Tibial artery (tissue), 4 donors: ENCODE measurements at regions not wholly inside any gene's neighbourhood (a gene's known extent, or its start where the extent isn't known, plus 50 kb on each side); places are given as distances from the start of the nearest gene placed in this dataset.

Source experiments
- DNase-seq, 2 donors: peaks; one replicate each; pipeline ENCODE4 v3.0.0-alpha.2; 2019
- H3K27ac ChIP-seq, 2 donors: fragments of 200-600 bp; sonication (generic) in 1 of 2; 1 replicate in 1 of 2; 2 replicates in 1 of 2; pipeline ENCODE4 v1.5.1; 2018 to 2019; ENCODE audit warnings: mild to moderate bottlenecking in 1 of 2
- H3K27me3 ChIP-seq, 2 donors: fragments of 200-600 bp; sonication (generic) in 1 of 2; one replicate each; pipeline versions ENCODE4 v1.5.1 to v1.6.0; 2016 to 2019
- H3K36me3 ChIP-seq, 3 donors: fragments of 200-600 bp; sonication (generic) in 2 of 3; one replicate each; pipeline ENCODE4 v1.5.1; 2016 to 2019; ENCODE audit warnings: mild to moderate bottlenecking in 2 of 3
- H3K4me1 ChIP-seq, 4 donors: fragments of 200-600 bp; sonication (generic) in 2 of 4; 1 replicate in 3 of 4; 2 replicates in 1 of 4; pipeline ENCODE4 v1.5.1; 2016 to 2019
- H3K4me3 ChIP-seq, 2 donors: fragments of 200-600 bp; sonication (generic) in 1 of 2; 1 replicate in 1 of 2; 2 replicates in 1 of 2; pipeline ENCODE4 v1.5.1; 2018 to 2019; ENCODE audit warnings: mild to moderate bottlenecking in 2 of 2
- H3K9me3 ChIP-seq, 3 donors: fragments of 200-600 bp; sonication (generic) in 1 of 3; one replicate each; pipeline ENCODE4 v1.5.1; 2016 to 2019
- intact Hi-C: fragments of 100-400 bp; cut with DNase I; formaldehyde crosslinking; loops from one replicate; pipeline ENCODE4 v1.15.0; 2023; ENCODE audit warnings: low total_unique reads
- TF ChIP-seq, protein P1 (sequence below), 2 experiments: fragments of 200-600 bp in 1 of 2; fragments of 450-650 bp in 1 of 2; IDR thresholded peaks; one replicate each; pipeline ENCODE4 v1.5.1; 2017 to 2019; ENCODE audit warnings: antibody characterized with exemption in 2 of 2, mild to moderate bottlenecking in 1 of 2, moderate library complexity in 1 of 2

DNA sequence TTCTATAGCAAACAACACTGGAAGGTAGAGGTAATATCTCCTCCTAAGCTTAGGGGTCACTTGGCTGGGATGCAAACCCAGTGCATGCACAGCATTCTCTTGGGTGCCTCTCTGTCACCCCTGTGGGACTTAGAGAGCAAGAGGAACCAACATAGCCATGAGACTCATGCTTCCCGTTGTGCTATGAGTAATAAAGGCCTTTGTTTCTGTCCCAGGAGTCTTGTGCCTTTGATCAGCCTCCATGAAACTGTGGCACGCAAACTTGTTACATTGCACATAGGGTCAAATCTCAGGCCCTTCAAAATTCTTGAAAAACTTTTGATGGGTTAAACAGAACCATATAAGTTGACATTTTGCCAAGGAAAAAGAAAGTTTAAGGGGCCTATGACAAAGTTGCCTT, 272.8 kb downstream of the TAF11L14 start:
- H3K27ac ChIP-seq, result no peak overlapping the region
- H3K27me3 ChIP-seq, result no peaks in the 10 kb centered on the region

GRCh38 chr5:17910318-17910717, 276.1 kb downstream of the TAF11L14 start:
- Histone ChIP-seq H3K27ac (no peak overlapping the region), H3K27me3 (no peaks in the 10 kb centered on the region), H3K9me3 (no peaks in the 10 kb centered on the region), H3K36me3 (no peaks in the 10 kb centered on the region), H3K4me1 (no peaks in the 10 kb centered on the region), H3K4me3 (no peak overlapping the region)
- no peak for DNase-seq
- intact Hi-C loops, result no loop called here
- TF ChIP-seq, protein P1, sequence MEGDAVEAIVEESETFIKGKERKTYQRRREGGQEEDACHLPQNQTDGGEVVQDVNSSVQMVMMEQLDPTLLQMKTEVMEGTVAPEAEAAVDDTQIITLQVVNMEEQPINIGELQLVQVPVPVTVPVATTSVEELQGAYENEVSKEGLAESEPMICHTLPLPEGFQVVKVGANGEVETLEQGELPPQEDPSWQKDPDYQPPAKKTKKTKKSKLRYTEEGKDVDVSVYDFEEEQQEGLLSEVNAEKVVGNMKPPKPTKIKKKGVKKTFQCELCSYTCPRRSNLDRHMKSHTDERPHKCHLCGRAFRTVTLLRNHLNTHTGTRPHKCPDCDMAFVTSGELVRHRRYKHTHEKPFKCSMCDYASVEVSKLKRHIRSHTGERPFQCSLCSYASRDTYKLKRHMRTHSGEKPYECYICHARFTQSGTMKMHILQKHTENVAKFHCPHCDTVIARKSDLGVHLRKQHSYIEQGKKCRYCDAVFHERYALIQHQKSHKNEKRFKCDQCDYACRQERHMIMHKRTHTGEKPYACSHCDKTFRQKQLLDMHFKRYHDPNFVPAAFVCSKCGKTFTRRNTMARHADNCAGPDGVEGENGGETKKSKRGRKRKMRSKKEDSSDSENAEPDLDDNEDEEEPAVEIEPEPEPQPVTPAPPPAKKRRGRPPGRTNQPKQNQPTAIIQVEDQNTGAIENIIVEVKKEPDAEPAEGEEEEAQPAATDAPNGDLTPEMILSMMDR (IDR thresholded peaks at IDR 0.05), result no peak

More for the DNA sequence above, 272.8 kb downstream of the TAF11L14 start:
- no peak overlapping the region for H3K4me3 ChIP-seq
- H3K9me3 ChIP-seq, result no peaks in the 10 kb centered on the region
- intact Hi-C loops, result no loop called here
- no peaks in the 10 kb centered on the region for H3K4me1 ChIP-seq
- no peaks in the 10 kb centered on the region for H3K36me3 ChIP-seq
- TF ChIP-seq, protein P1 (IDR thresholded peaks at IDR 0.05), result no peak
- DNase-seq, result no peak

GRCh38 chr5:17912794-17913193, 278.5 kb downstream of the TAF11L14 start:
- no peaks in the 10 kb centered on the region for H3K27me3 ChIP-seq
- no peak overlapping the region for H3K4me3 ChIP-seq
- TF ChIP-seq, protein P1 (IDR thresholded peaks at IDR 0.05), result no peak
- intact Hi-C loops, result no loop called here
- no peaks in the 10 kb centered on the region for H3K36me3 ChIP-seq
- H3K27ac ChIP-seq, result no peak overlapping the region
- no peaks in the 10 kb centered on the region for H3K9me3 ChIP-seq
- DNase-seq, result no peak
- no peaks in the 10 kb centered on the region for H3K4me1 ChIP-seq

DNA sequence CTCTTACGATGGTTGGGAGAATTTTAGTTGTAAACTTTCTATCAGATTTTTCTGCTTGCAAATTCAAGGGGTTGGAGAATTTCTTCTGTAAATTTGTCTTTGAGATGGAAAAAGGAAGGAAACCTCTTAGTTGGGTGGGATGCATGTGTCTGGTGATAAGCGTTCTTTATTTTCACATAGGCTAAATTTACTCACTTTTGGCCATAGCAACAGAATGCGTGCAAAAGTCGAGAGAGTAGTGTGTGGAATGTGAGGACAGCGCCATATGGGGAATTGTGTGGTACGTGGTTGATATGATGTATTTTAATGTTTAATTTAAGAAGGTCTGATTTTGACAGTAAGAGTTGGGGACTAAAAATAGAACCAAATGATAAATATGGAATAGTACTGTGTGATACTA, 282.2 kb downstream of the TAF11L14 start:
- intact Hi-C loops, result no loop called here
- Histone ChIP-seq H3K36me3 (no peaks in the 10 kb centered on the region), H3K27ac (no peak overlapping the region), H3K4me1 (no peaks in the 10 kb centered on the region), H3K27me3 (no peaks in the 10 kb centered on the region), H3K9me3 (no peaks in the 10 kb centered on the region), H3K4me3 (no peak overlapping the region)
- DNase-seq, result no peak
- TF ChIP-seq, protein P1 (IDR thresholded peaks at IDR 0.05), result no peak

DNA sequence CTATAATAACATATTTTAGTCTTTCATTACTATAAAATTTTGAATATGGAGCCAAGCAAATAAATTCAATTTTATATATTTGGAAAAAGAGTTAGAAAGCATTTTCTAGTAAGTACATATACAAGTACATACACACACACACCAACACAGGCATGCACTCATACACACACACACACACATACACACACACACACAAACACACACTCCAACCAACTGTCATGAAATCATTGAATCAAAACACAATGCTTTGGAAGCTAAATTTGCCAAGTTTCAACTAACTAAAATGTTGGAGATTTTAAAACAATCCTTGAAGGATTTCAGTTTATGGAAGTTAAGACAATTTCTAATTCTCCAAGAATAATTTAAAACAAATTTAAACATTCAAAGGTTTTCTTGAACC, 283.2 kb downstream of the TAF11L14 start:
- Histone ChIP-seq H3K4me3 (no peak overlapping the region), H3K27me3 (no peaks in the 10 kb centered on the region), H3K4me1 (no peaks in the 10 kb centered on the region), H3K27ac (no peak overlapping the region), H3K36me3 (no peaks in the 10 kb centered on the region), H3K9me3 (no peaks in the 10 kb centered on the region)
- TF ChIP-seq, protein P1 (IDR thresholded peaks at IDR 0.05), result no peak
- no peak for DNase-seq
- intact Hi-C loops, result no loop called here
